ENCODE measurements at regions not wholly inside any gene's neighbourhood (a gene's known extent, or its start where the extent isn't known, plus 50 kb on each side); places are given as distances from the start of the nearest gene placed in this dataset.

DNA sequence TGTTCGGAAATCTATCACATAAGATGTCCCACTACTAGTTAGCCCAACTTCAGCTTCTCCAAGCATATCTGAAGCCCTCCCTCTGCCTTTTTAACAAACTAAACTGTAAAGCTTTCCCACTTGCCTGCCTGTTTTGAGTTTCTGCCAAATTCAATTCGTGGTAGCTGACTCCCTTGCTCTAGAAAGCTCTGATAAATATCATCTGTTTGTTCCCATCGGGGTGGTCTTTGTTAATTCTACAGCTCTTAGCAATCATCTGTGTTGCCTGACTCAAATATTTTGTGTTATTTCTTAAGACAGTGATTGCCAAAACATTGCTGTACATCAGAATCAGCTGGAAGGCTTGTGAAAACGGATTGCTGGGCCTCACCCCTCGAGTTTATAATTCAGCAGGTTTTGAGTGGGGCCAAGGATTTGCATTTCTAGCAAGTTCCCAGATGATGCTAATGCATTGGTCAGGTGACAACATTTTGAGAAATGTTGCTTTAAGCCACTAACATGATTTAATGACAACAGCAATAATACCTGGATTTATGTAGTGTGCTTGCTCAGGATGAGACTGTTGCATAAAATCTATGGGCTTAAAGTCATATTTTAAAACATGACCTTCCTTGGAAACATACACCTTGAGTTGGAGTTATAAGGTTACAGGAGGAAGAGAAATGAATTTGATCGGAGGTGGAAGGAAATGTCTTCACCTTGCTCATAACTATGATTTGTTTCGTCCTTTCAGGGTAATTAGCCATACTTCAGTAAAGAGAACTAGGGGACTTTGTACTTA lies 631.9 kb downstream of the PSAT1 start:
- Histone ChIP-seq H3K4me3 (ENCODE audit: low read depth, low read length) (no peak overlapping the region), H3K27me3 (ENCODE audit: control insufficient read depth, insufficient read depth, low read length) (no peaks in the 10 kb centered on the region), H3K9me3 (ENCODE audit: control insufficient read depth, insufficient read depth, low read length) (no peaks in the 10 kb centered on the region), H3K27ac (ENCODE audit: low read depth, low read length) (no peak overlapping the region)
- ChIA-PET POLR2A (no interaction called here), CTCF (no interaction called here)
- no peak for DNase-seq (ENCODE audit: low read depth, low spot score)
- no peak for TF ChIP-seq CTCF (IDR thresholded peaks at IDR 0.05; ENCODE audit: low read depth, low read length)

- ChIA-PET CTCF (no interaction called here), POLR2A (no interaction called here)
- no peak overlapping the region for H3K4me3 ChIP-seq (ENCODE audit: low read depth, low read length)
- H3K27ac ChIP-seq (ENCODE audit: low read depth, low read length): no peak overlapping the region
- H3K27me3 ChIP-seq (ENCODE audit: control insufficient read depth, insufficient read depth, low read length): no peaks in the 10 kb centered on the region
- no peak for DNase-seq (ENCODE audit: low read depth, low spot score)
- no peak for TF ChIP-seq CTCF (IDR thresholded peaks at IDR 0.05; ENCODE audit: low read depth, low read length)
- no peaks in the 10 kb centered on the region for H3K9me3 ChIP-seq (ENCODE audit: control insufficient read depth, insufficient read depth, low read length)
These were observed 633.4 kb downstream of the PSAT1 start for GRCh38 chr9:78930281-78930680.

- ChIA-PET CTCF (no interaction called here), POLR2A (no interaction called here)
- no peaks in the 10 kb centered on the region for H3K27me3 ChIP-seq (ENCODE audit: control insufficient read depth, insufficient read depth, low read length)
- H3K9me3 ChIP-seq (ENCODE audit: control insufficient read depth, insufficient read depth, low read length): no peaks in the 10 kb centered on the region
- no peak overlapping the region for H3K27ac ChIP-seq (ENCODE audit: low read depth, low read length)
- DNase-seq (ENCODE audit: low read depth, low spot score): peak; percentile 15
- no peak overlapping the region for H3K4me3 ChIP-seq (ENCODE audit: low read depth, low read length)
- no peak for TF ChIP-seq CTCF (IDR thresholded peaks at IDR 0.05; ENCODE audit: low read depth, low read length)
These were observed 636.1 kb downstream of the PSAT1 start for GRCh38 chr9:78932849-78933627.

GRCh38 chr9:78934880-78935279 lies 636.9 kb upstream of the TLE4 start:
- Histone ChIP-seq H3K9me3 (ENCODE audit: control insufficient read depth, insufficient read depth, low read length) (no peaks in the 10 kb centered on the region), H3K27ac (ENCODE audit: low read depth, low read length) (no peak overlapping the region), H3K4me3 (ENCODE audit: low read depth, low read length) (no peak overlapping the region), H3K27me3 (ENCODE audit: control insufficient read depth, insufficient read depth, low read length) (no peaks in the 10 kb centered on the region)
- no peak for DNase-seq (ENCODE audit: low read depth, low spot score)
- ChIA-PET POLR2A (no interaction called here), CTCF (no interaction called here)
- TF ChIP-seq CTCF (IDR thresholded peaks at IDR 0.05; ENCODE audit: low read depth, low read length): no peak

- Histone ChIP-seq H3K27me3 (ENCODE audit: control insufficient read depth, insufficient read depth, low read length) (no peaks in the 10 kb centered on the region), H3K27ac (ENCODE audit: low read depth, low read length) (no peak overlapping the region), H3K4me3 (ENCODE audit: low read depth, low read length) (no peak overlapping the region), H3K9me3 (ENCODE audit: control insufficient read depth, insufficient read depth, low read length) (no peaks in the 10 kb centered on the region)
- DNase-seq (ENCODE audit: low read depth, low spot score): no peak
- ChIA-PET POLR2A (no interaction called here), CTCF (interaction anchor here (0.6 kb wide), 1 partner anchor 34 kb away, joined by 4 read pairs; no protein-coding TSS in a partner anchor)
- TF ChIP-seq CTCF (IDR thresholded peaks at IDR 0.05; ENCODE audit: low read depth, low read length): no peak
These were observed 632.9 kb upstream of the TLE4 start for GRCh38 chr9:78938821-78939220.
